ENCODE measurements at regions not wholly inside any gene's neighbourhood (a gene's known extent, or its start where the extent isn't known, plus 50 kb on each side); places are given as distances from the start of the nearest gene placed in this dataset.

GRCh38 chr10:88126699-88127098 lies 263.3 kb downstream of the PTEN start:
- no peaks in the 10 kb centered on the region for H3K9me3 ChIP-seq (ENCODE audit: low read depth, low read length, poor library complexity, severe bottlenecking)
- TF ChIP-seq EZH2 (IDR thresholded peaks at IDR 0.05; ENCODE audit: borderline replicate concordance, low read depth, low read length, poor library complexity, severe bottlenecking) (no peak), CTCF (conservative IDR thresholded peaks at IDR 0.05; ENCODE audit: low read depth, low read length) (no peak)
- no peak for DNase-seq (ENCODE audit: low spot score)
- no TSS peak for BruUV-seq (replicated peaks)
- no peaks in the 10 kb centered on the region for H3K27me3 ChIP-seq (replicated peaks; ENCODE audit: insufficient read depth, low read depth, low read length, poor library complexity)
- intact Hi-C loops (cut with micrococcal nuclease; ENCODE audit: unreplicated experiment), result no loop called here
- ChIA-PET POLR2A (ENCODE audit: low non-redundant PET) (no interaction called here), CTCF (no interaction called here)
- H3K27ac ChIP-seq (ENCODE audit: low read depth, low read length, poor library complexity, severe bottlenecking), result no peak overlapping the region
- no peaks in the 10 kb centered on the region for H3K4me1 ChIP-seq (ENCODE audit: insufficient read depth, low read length, poor library complexity, severe bottlenecking)
- no peak overlapping the region for H3K4me3 ChIP-seq (ENCODE audit: low read depth, low read length, poor library complexity, severe bottlenecking)
- H3K36me3 ChIP-seq (ENCODE audit: insufficient read depth, low read length, poor library complexity, severe bottlenecking), result no peaks in the 10 kb centered on the region

- H3K4me1 ChIP-seq (ENCODE audit: insufficient read depth, low read length, poor library complexity, severe bottlenecking), result no peaks in the 10 kb centered on the region
- CTCF ChIA-PET, result interaction anchor here (0.6 kb wide), 1 partner anchor 9 kb away, joined by 4 read pairs; no protein-coding TSS in a partner anchor
- no peaks in the 10 kb centered on the region for H3K36me3 ChIP-seq (ENCODE audit: insufficient read depth, low read length, poor library complexity, severe bottlenecking)
- no peak overlapping the region for H3K27ac ChIP-seq (ENCODE audit: low read depth, low read length, poor library complexity, severe bottlenecking)
- intact Hi-C loops (cut with micrococcal nuclease; ENCODE audit: unreplicated experiment), result no loop called here
- BruUV-seq (replicated peaks), result no TSS peak
- no peak for DNase-seq (ENCODE audit: low spot score)
- H3K9me3 ChIP-seq (ENCODE audit: low read depth, low read length, poor library complexity, severe bottlenecking), result no peaks in the 10 kb centered on the region
- TF ChIP-seq EZH2 (IDR thresholded peaks at IDR 0.05; ENCODE audit: borderline replicate concordance, low read depth, low read length, poor library complexity, severe bottlenecking) (no peak), CTCF (conservative IDR thresholded peaks at IDR 0.05; ENCODE audit: low read depth, low read length) (no peak)
- H3K4me3 ChIP-seq (ENCODE audit: low read depth, low read length, poor library complexity, severe bottlenecking), result no peak overlapping the region
- no peaks in the 10 kb centered on the region for H3K27me3 ChIP-seq (replicated peaks; ENCODE audit: insufficient read depth, low read depth, low read length, poor library complexity)
- POLR2A ChIA-PET (ENCODE audit: low non-redundant PET), result no interaction called here
These were observed 263.8 kb downstream of the PTEN start for GRCh38 chr10:88127269-88127668.

- intact Hi-C loops (cut with micrococcal nuclease; ENCODE audit: unreplicated experiment), result no loop called here
- no peak overlapping the region for H3K27ac ChIP-seq (ENCODE audit: low read depth, low read length, poor library complexity, severe bottlenecking)
- no TSS peak for BruUV-seq (replicated peaks)
- no peaks in the 10 kb centered on the region for H3K36me3 ChIP-seq (ENCODE audit: insufficient read depth, low read length, poor library complexity, severe bottlenecking)
- no peak for DNase-seq (ENCODE audit: low spot score)
- no peak overlapping the region for H3K4me3 ChIP-seq (ENCODE audit: low read depth, low read length, poor library complexity, severe bottlenecking)
- TF ChIP-seq CTCF (conservative IDR thresholded peaks at IDR 0.05; ENCODE audit: low read depth, low read length) (no peak), EZH2 (IDR thresholded peaks at IDR 0.05; ENCODE audit: borderline replicate concordance, low read depth, low read length, poor library complexity, severe bottlenecking) (no peak)
- ChIA-PET CTCF (interaction anchor here (0.6 kb wide), 1 partner anchor 9 kb away, joined by 4 read pairs; no protein-coding TSS in a partner anchor), POLR2A (ENCODE audit: low non-redundant PET) (no interaction called here)
- no peaks in the 10 kb centered on the region for H3K9me3 ChIP-seq (ENCODE audit: low read depth, low read length, poor library complexity, severe bottlenecking)
- H3K4me1 ChIP-seq (ENCODE audit: insufficient read depth, low read length, poor library complexity, severe bottlenecking), result no peaks in the 10 kb centered on the region
- no peaks in the 10 kb centered on the region for H3K27me3 ChIP-seq (replicated peaks; ENCODE audit: insufficient read depth, low read depth, low read length, poor library complexity)
These were observed 264.3 kb downstream of the PTEN start for GRCh38 chr10:88127766-88128165.

Data from A673 (cell line).